ENCODE measurements at regions not wholly inside any gene's neighbourhood (a gene's known extent, or its start where the extent isn't known, plus 50 kb on each side); places are given as distances from the start of the nearest gene placed in this dataset.

DNA sequence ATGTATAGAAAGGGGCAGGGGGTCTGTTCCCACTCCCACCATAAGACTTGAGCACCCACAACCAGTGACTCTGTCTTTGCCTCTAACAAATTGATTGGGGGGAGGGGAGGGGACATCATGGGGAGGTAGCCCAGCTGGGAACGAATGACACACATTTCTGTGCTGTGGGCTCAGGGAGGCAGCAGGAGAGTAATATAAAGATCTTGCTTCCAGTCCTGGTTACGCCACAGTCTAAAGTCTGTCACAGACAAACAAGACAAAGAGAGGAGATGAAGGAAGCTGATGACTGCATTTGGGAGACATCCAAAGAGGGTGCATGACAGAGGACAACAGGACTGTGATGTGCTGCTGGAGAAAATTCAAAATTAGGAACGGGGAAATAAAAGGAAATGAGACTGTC, 153.9 kb downstream of the ACTR3B start:
- TF ChIP-seq CTCF (IDR thresholded peaks at IDR 0.05) (no peak), POLR2A (IDR thresholded peaks at IDR 0.05) (no peak), POLR2AphosphoS5 (IDR thresholded peaks at IDR 0.05) (no peak)
